GM12872 (cell line): ENCODE measurements at regions not wholly inside any gene's neighbourhood (a gene's known extent, or its start where the extent isn't known, plus 50 kb on each side); places are given as distances from the start of the nearest gene placed in this dataset.

Source experiments
- TF ChIP-seq, protein P1 (sequence below): IDR thresholded peaks from 3 replicates; pipeline ENCODE4 v1.5.1; 2011; ENCODE audit warnings: low read depth, mild to moderate bottlenecking, low read length, moderate library complexity; ENCODE audit not compliant: insufficient read depth

DNA sequence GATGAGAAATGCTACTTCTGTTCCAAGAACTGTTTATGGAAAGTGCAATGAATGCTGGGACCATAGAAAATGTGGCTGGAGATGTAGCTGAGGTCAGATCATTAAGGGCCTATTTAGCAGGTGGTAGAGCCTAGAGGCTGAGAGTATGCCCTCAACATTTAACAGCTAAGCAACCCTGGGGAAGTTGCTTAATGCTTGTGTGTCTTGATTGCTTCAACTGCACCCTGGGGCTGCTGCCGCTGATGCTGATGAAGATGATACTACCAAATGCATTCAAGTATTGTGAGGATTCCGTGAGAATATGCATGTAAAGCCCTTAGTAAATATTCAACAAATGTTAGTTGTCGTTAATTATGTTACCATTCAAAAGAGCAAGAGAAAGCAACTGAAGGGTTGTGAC, 273.2 kb downstream of the BCL11A start:
- TF ChIP-seq, protein P1, sequence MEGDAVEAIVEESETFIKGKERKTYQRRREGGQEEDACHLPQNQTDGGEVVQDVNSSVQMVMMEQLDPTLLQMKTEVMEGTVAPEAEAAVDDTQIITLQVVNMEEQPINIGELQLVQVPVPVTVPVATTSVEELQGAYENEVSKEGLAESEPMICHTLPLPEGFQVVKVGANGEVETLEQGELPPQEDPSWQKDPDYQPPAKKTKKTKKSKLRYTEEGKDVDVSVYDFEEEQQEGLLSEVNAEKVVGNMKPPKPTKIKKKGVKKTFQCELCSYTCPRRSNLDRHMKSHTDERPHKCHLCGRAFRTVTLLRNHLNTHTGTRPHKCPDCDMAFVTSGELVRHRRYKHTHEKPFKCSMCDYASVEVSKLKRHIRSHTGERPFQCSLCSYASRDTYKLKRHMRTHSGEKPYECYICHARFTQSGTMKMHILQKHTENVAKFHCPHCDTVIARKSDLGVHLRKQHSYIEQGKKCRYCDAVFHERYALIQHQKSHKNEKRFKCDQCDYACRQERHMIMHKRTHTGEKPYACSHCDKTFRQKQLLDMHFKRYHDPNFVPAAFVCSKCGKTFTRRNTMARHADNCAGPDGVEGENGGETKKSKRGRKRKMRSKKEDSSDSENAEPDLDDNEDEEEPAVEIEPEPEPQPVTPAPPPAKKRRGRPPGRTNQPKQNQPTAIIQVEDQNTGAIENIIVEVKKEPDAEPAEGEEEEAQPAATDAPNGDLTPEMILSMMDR = no peak

DNA sequence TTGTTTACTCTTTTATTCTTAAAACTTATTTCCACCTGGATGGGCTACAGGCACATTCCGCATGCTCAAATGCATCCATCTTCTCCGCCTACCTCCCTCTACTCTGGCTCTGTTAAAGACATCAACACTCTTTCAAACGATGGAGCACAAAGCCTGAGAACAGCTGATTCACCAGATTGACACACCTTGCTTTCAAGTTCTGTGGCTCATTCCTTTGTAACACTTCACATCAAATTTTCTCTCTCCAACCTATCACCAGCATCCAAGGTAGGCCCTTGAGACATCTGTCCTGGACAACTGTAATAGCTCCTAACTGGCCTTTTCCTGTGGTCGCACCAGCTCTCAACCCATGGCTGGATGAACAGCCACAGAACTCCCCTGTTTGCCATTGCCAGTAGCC, 274.5 kb downstream of the BCL11A start:
- TF ChIP-seq, protein P1 = no peak

DNA sequence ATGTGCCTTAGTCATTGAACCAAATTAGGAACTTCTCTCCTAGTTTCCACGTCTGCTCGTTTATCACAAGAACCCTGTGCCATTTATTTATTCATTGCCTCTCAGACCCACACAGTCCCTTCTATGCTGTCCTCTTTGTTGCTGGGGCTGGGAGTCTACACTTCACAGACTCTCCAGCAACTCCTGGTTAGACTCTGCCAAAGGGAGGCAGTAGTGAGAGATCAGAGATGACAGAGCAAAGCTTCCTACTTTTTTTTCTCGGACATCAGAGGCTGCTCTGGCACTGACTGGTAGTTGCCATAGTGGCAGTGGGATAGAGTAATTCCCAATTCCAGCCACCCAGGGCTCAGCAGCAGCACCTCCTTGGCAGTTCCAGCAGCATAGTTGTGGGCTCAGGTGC, 277.5 kb downstream of the BCL11A start:
- TF ChIP-seq, protein P1 = no peak

DNA sequence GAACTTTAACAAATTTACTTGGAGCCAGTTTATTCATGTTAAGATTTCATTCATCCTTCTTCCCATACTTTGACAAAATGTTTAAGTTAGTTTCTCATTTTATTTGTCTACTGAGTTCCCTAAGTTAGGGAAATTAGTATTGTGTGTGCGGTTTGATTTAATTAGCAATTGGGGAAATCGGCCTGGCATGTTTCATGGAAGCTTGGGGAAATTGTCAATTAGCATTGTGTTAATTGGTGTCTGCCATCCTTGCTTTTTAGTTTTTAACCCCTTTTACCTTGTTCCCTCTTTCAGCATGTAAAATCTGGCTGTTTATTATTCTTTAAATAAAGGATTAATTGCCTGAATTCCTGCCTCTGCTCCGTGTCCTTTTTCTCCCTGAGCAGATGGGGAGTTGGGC, 279.6 kb downstream of the BCL11A start:
- TF ChIP-seq, protein P1 = no peak

DNA sequence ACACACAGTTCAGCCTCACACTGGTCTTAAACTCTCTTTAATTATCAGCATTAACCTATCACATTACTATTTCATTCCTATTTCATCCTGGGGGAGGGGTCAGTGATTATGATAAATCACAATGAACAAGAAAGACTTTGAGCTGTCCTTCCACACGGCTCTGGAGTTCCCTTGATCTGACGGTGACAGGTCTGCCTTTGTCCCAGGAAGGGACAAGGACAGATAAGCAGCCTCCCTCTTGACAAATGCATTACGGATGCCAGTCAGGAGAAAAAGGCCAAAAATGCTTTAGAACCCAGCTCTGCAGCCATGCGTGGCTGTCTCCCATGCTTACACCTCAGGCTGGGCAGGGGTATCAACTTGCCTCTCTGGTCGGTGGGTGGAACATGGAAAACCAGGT, 281.7 kb downstream of the BCL11A start:
- TF ChIP-seq, protein P1 = no peak

DNA sequence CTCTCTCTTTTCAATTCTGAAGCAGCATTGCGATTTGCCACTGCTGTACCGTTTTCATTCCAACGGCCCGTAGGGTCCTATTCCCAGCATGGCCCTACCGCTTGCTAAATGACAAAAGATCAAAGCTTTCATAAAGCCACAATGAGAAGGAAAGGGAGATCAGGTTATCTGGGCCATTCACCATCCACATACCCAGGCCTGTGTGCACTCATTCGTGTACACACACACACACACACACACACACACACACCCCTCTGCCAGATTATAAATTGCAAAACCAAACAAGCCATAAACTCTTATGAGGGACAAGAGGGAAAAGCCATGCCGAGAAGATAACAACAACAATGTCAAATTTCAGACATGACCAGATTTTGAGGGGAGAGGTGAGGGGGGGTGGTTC, 282.3 kb downstream of the BCL11A start:
- TF ChIP-seq, protein P1 = no peak

DNA sequence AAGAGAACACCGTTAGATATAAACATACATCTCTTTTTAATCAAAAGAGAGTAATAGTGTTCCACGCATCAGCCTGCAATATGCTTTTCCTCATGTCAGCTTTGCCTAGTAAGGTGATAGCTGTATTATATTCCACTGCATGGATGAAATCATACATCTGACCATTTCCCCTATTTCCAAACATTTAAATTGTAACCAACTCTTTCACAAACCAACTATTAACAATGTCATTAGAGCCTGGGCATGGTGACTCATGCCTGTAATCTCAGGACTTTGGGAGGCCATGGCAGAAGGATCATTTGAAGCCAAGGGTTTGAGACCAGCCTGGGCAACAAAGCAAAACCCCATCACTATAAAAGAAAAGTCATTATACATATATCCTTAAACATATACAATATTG, 284.8 kb downstream of the BCL11A start:
- TF ChIP-seq, protein P1 = no peak

DNA sequence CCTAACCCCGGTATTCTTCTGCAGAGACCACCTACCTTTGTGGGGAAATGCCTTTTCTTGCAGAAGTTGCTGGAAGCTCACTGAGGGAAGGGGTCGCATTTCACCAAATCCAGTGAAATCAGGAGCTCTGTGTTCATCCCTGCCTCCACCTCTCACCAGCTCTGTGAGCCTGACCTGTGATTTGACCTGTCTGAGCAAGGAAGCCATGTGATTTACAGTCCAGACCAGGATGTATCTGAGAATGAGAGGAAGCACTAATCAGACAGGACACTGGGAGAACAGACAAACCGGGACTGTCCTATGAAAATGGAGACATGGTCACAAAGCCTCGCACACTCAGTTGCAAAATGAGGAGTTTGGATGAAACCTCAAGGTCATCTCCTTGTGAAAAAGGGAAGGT, 285.4 kb downstream of the BCL11A start:
- TF ChIP-seq, protein P1 = no peak
